ENCODE measurements at regions not wholly inside any gene's neighbourhood (a gene's known extent, or its start where the extent isn't known, plus 50 kb on each side); places are given as distances from the start of the nearest gene placed in this dataset.

GRCh38 chr13:73731564-73731963 lies 402.6 kb downstream of the KLF12 start:
- Histone ChIP-seq H3K4me1 (ENCODE audit: control insufficient read depth in 1 of 2, insufficient read depth in 2 of 2, low read length in 2 of 2) (no peaks in the 10 kb centered on the region), H3K27ac (ENCODE audit: low read depth in 1 of 2, low read length in 2 of 2) (no peak overlapping the region), H3K4me2 (replicated peaks; ENCODE audit: extremely low read depth, low read length, poor library complexity, severe bottlenecking) (no peak overlapping the region), H2AFZ (ENCODE audit: insufficient read depth, low read depth, low read length, poor library complexity, severe bottlenecking) (no peak overlapping the region), H3K9me3 (replicated peaks in 1 of 2; ENCODE audit: control insufficient read depth in 1 of 2, insufficient read depth in 1 of 2, low read length in 2 of 2) (no peaks in the 10 kb centered on the region), H3K27me3 (ENCODE audit: control insufficient read depth in 2 of 2, insufficient read depth in 2 of 2, low read length in 2 of 2) (no peaks in the 10 kb centered on the region), H3K9ac (ENCODE audit: insufficient read depth, low read length, poor library complexity, severe bottlenecking) (no peak overlapping the region), H3K4me3 (replicated peaks in 1 of 3; ENCODE audit: low read depth in 2 of 3, low read length in 3 of 3) (no peak overlapping the region), H3K36me3 (replicated peaks in 1 of 2; ENCODE audit: control insufficient read depth in 1 of 2, insufficient read depth in 2 of 2, low read length in 2 of 2) (no peaks in the 10 kb centered on the region), H3K79me2 (ENCODE audit: insufficient read depth, low read length) (no peaks in the 10 kb centered on the region), H4K20me1 (ENCODE audit: insufficient read depth, low read length) (no peaks in the 10 kb centered on the region)
- H3K27ac Mint-ChIP-seq: no peak overlapping the region
- peaks cover 0 to 3% (median 0%) of the 10 kb centered on the region in 3 donors for H3K27me3 Mint-ChIP-seq (ENCODE audit: low read depth in 3 of 3)
- H3K4me1 Mint-ChIP-seq: no peaks in the 10 kb centered on the region
- DNase-seq: no peak
- TF ChIP-seq, protein P1, sequence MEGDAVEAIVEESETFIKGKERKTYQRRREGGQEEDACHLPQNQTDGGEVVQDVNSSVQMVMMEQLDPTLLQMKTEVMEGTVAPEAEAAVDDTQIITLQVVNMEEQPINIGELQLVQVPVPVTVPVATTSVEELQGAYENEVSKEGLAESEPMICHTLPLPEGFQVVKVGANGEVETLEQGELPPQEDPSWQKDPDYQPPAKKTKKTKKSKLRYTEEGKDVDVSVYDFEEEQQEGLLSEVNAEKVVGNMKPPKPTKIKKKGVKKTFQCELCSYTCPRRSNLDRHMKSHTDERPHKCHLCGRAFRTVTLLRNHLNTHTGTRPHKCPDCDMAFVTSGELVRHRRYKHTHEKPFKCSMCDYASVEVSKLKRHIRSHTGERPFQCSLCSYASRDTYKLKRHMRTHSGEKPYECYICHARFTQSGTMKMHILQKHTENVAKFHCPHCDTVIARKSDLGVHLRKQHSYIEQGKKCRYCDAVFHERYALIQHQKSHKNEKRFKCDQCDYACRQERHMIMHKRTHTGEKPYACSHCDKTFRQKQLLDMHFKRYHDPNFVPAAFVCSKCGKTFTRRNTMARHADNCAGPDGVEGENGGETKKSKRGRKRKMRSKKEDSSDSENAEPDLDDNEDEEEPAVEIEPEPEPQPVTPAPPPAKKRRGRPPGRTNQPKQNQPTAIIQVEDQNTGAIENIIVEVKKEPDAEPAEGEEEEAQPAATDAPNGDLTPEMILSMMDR (IDR thresholded peaks at IDR 0.05): no peak
- H3K9me3 Mint-ChIP-seq: peaks cover 0 to 5% (median 0%) of the 10 kb centered on the region in 7 donors
- H3K4me3 Mint-ChIP-seq: no peak overlapping the region
- intact Hi-C loops (cut with micrococcal nuclease): no loop called here
- H3K36me3 Mint-ChIP-seq: no peaks in the 10 kb centered on the region

DNA sequence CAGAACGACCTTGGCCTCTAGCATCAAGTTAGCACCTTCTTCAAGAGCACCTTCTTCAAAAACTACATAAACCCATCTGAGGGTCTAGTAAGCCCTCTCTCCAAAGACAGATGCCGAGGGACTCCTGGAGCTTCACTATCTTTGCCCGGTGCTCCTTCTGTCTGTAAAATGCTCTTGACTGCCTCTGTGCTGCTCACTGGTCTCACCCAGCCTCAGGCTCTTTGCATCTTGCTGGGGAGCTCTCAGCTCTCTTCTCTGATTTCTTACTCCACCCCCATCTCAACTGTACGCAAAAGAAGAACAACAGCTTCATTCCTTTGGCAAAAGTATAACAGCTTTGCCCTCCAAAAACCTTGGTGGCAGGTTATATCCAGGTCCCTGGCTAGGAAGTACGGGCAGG lies 404.2 kb downstream of the KLF12 start:
- H3K9me3 Mint-ChIP-seq: peaks cover 0 to 5% (median 0%) of the 10 kb centered on the region in 7 donors
- Histone ChIP-seq H3K9me3 (replicated peaks in 1 of 2; ENCODE audit: control insufficient read depth in 1 of 2, insufficient read depth in 1 of 2, low read length in 2 of 2) (no peaks in the 10 kb centered on the region), H3K36me3 (replicated peaks in 1 of 2; ENCODE audit: control insufficient read depth in 1 of 2, insufficient read depth in 2 of 2, low read length in 2 of 2) (no peaks in the 10 kb centered on the region), H2AFZ (ENCODE audit: insufficient read depth, low read depth, low read length, poor library complexity, severe bottlenecking) (no peak overlapping the region), H3K4me1 (ENCODE audit: control insufficient read depth in 1 of 2, insufficient read depth in 2 of 2, low read length in 2 of 2) (no peaks in the 10 kb centered on the region), H3K9ac (ENCODE audit: insufficient read depth, low read length, poor library complexity, severe bottlenecking) (no peak overlapping the region), H3K27me3 (ENCODE audit: control insufficient read depth in 2 of 2, insufficient read depth in 2 of 2, low read length in 2 of 2) (no peaks in the 10 kb centered on the region), H3K4me3 (replicated peaks in 1 of 3; ENCODE audit: low read depth in 2 of 3, low read length in 3 of 3) (no peak overlapping the region), H3K27ac (ENCODE audit: low read depth in 1 of 2, low read length in 2 of 2) (no peak overlapping the region), H3K4me2 (replicated peaks; ENCODE audit: extremely low read depth, low read length, poor library complexity, severe bottlenecking) (no peak overlapping the region), H4K20me1 (ENCODE audit: insufficient read depth, low read length) (no peaks in the 10 kb centered on the region), H3K79me2 (ENCODE audit: insufficient read depth, low read length) (no peaks in the 10 kb centered on the region)
- WGBS (ENCODE audit: insufficient coverage): 93% methylated on average over 4 of the region's 5 CpGs
- no peaks in the 10 kb centered on the region for H3K4me1 Mint-ChIP-seq
- TF ChIP-seq, protein P1 (IDR thresholded peaks at IDR 0.05): no peak
- no peak overlapping the region for H3K27ac Mint-ChIP-seq
- no peaks in the 10 kb centered on the region for H3K36me3 Mint-ChIP-seq
- no peak overlapping the region for H3K4me3 Mint-ChIP-seq
- intact Hi-C loops (cut with micrococcal nuclease): no loop called here
- DNase-seq: no peak
- H3K27me3 Mint-ChIP-seq (ENCODE audit: low read depth in 3 of 3): no peaks in the 10 kb centered on the region

Data from CD14-positive monocyte (primary cell).